NCI-H460 (cell line): ENCODE measurements at regions not wholly inside any gene's neighbourhood (a gene's known extent, or its start where the extent isn't known, plus 50 kb on each side); places are given as distances from the start of the nearest gene placed in this dataset.
"Not testable (repeated sequence)": the region's sequence is repeated elsewhere in the genome, so short reads cannot be mapped to it uniquely, and the experiment has no call there.

ENCODE experiments used
- DNase-seq: peaks from one replicate; pipeline ENCODE4 v3.0.0-alpha.2; 2016; ENCODE audit warnings: low read depth; ENCODE audit errors: extremely low read depth

GRCh38 chr11:134719940-134720690, 308.1 kb upstream of the B3GAT1 start:
- not testable (repeated sequence) for DNase-seq

GRCh38 chr11:134719397-134719796, 307.4 kb upstream of the B3GAT1 start:
- DNase-seq, result no peak

GRCh38 chr11:134716582-134716981, 304.5 kb upstream of the B3GAT1 start:
- no peak for DNase-seq

GRCh38 chr11:134714021-134714656, 302.1 kb upstream of the B3GAT1 start:
- DNase-seq, result no peak

GRCh38 chr11:134712228-134713145, 300.4 kb upstream of the B3GAT1 start:
- no peak for DNase-seq

- no peak for DNase-seq
Observed at GRCh38 chr11:134711588-134711987, 299.5 kb upstream of the B3GAT1 start.

- no peak for DNase-seq
Observed at GRCh38 chr11:134710861-134711407, 298.9 kb upstream of the B3GAT1 start.

GRCh38 chr11:134705858-134706257, 293.8 kb upstream of the B3GAT1 start:
- DNase-seq, result no peak

GRCh38 chr11:134702827-134703226, 290.8 kb upstream of the B3GAT1 start:
- DNase-seq, result no peak

- no peak for DNase-seq
Observed at GRCh38 chr11:134701564-134702165, 289.6 kb upstream of the B3GAT1 start.

GRCh38 chr11:134700101-134700640, 288.1 kb upstream of the B3GAT1 start:
- no peak for DNase-seq

- no peak for DNase-seq
Observed at GRCh38 chr11:134696455-134696854, 284.4 kb upstream of the B3GAT1 start.

- no peak for DNase-seq
Observed at GRCh38 chr11:134691985-134692384, 279.9 kb upstream of the B3GAT1 start.

- no peak for DNase-seq
Observed at GRCh38 chr11:134691295-134691873, 279.3 kb upstream of the B3GAT1 start.

- DNase-seq, result no peak
Observed at GRCh38 chr11:134689886-134690285, 277.8 kb upstream of the B3GAT1 start.

GRCh38 chr11:134687548-134687947, 275.5 kb upstream of the B3GAT1 start:
- DNase-seq, result no peak

- DNase-seq, result no peak
Observed at GRCh38 chr11:134686460-134687061, 274.5 kb upstream of the B3GAT1 start.

GRCh38 chr11:134685793-134686380, 273.8 kb upstream of the B3GAT1 start:
- no peak for DNase-seq

- no peak for DNase-seq
Observed at GRCh38 chr11:134684576-134684975, 272.5 kb upstream of the B3GAT1 start.
